RWPE1 (cell line): ENCODE measurements at regions not wholly inside any gene's neighbourhood (a gene's known extent, or its start where the extent isn't known, plus 50 kb on each side); places are given as distances from the start of the nearest gene placed in this dataset.

ENCODE experiments used
- CTCF ChIA-PET: fragments of 350-600 bp; sonication (Branson Sonifier 250); formaldehyde crosslinking; extraction: SDS; loops from one replicate; lab custom pipeline; 2021; lab: Yijun Ruan, JAX
- POLR2A ChIA-PET: fragments of 400-600 bp; formaldehyde crosslinking; extraction: SDS; loops from one replicate; lab custom pipeline; 2020; ENCODE audit warnings: antibody characterized with exemption; ENCODE audit not compliant: low non-redundant PET; lab: Yijun Ruan, JAX
- DNase-seq: peaks from one replicate; pipeline ENCODE4 v3.0.0; 2012; ENCODE audit warnings: low spot score
- H3K27ac ChIP-seq: fragments of 450-650 bp; 2 replicates; pipeline ENCODE4 v1.5.1; 2017
- TF ChIP-seq, protein P1 (sequence below): fragments of 450-650 bp; conservative IDR thresholded peaks from 2 replicates; pipeline ENCODE4 v1.5.1; 2017; ENCODE audit warnings: low read depth, mild to moderate bottlenecking

DNA sequence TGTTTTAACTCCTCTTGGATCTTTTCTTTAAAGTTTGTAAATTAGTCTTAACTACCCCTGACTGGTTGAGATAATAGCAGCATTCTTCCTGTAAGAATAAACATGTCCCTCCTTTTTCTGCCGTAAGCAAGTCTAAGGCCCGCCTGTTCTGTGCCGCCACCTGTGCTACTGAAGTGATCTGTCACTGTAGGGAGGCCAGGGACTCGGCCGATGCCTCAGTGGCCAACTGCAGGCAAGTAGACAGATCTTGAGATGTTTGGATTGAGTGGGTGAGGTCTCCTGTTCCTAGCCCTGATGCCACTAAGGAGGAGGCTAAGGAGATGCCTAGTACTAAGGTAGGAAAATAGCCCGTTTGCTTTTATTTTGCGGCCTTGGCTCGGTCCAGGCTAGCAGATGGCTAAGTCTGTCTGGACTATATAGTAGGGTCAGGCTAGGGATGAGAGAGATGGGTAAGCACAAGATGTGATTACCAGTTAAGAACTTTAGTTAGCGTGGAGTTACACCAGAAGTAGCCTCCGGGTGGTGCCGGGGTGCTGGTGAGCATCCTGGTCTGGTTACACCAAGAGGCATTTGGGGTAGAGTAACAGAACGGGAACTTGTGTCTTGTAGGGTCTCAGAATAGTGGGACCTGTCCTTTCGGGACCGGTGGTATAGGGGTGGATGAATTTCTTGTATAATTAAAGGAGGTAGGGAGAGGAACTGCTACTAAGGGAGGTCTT, 584.2 kb downstream of the SUCLG1 start:
- ChIA-PET CTCF (no interaction called here), POLR2A (no interaction called here)
- no peak for DNase-seq
- TF ChIP-seq, protein P1, sequence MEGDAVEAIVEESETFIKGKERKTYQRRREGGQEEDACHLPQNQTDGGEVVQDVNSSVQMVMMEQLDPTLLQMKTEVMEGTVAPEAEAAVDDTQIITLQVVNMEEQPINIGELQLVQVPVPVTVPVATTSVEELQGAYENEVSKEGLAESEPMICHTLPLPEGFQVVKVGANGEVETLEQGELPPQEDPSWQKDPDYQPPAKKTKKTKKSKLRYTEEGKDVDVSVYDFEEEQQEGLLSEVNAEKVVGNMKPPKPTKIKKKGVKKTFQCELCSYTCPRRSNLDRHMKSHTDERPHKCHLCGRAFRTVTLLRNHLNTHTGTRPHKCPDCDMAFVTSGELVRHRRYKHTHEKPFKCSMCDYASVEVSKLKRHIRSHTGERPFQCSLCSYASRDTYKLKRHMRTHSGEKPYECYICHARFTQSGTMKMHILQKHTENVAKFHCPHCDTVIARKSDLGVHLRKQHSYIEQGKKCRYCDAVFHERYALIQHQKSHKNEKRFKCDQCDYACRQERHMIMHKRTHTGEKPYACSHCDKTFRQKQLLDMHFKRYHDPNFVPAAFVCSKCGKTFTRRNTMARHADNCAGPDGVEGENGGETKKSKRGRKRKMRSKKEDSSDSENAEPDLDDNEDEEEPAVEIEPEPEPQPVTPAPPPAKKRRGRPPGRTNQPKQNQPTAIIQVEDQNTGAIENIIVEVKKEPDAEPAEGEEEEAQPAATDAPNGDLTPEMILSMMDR: no peak
- no peak overlapping the region for H3K27ac ChIP-seq

DNA sequence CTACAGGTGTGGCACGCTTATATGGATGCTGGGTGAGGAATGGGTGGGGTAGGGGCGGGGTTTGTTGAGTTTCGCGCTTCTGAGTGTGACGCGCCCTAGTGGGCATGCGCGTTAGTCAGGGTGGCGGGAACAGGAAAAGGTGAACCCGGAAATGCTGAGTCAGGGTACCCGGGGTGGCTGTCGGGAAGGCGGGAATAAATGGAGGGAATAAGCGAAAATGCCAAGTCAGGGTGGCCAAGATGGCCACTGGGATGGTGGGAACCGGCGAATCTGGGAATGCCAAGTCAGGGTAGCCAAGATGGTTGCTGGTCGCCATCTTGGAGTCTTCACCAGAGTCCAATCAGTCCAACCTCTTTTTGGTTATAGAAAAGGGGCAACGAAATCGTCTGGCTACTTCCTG, 585.0 kb downstream of the SUCLG1 start:
- ChIA-PET POLR2A (no interaction called here), CTCF (no interaction called here)
- DNase-seq: no peak
- no peak overlapping the region for H3K27ac ChIP-seq
- TF ChIP-seq, protein P1: no peak

DNA sequence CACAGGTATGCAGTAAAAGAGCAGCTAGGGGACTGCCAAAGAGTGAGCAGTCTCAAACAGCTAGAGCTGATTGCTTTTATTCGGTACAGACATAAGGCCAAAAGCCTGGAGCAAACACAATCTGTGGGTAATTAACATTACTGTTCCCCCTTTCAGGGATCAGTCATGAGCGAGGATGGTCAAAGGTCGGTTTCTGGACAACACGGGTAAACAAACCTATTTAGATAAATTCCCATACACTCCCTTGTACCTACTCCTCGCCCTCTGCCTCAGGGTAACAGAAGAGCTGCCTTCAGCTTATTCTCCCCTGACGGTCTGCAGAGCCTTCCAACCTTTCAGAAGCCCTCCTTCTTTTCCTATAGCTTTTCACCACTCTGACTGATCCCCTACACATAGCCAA, 586.0 kb downstream of the SUCLG1 start:
- TF ChIP-seq, protein P1: no peak
- no peak overlapping the region for H3K27ac ChIP-seq
- CTCF ChIA-PET: no interaction called here
- POLR2A ChIA-PET: no interaction called here
- DNase-seq: no peak

DNA sequence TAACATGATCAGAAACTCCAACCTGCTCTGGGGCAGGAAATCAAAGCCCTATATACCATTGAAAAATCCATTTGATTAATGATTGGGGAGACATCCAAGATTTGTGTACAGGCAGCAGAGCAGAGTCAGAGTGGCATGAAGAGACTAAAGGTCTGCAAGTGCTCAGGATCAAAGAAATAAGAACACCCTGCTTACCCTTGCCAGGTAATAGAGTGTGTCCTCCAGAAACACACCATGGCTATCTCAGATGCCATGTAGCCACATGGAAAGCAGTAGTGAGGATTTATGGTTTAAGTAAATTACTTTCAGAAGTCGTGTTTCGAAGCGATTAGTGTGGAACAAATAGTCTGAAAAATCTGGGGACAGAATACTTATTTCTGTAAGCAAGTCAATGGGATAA, 592.9 kb downstream of the SUCLG1 start:
- H3K27ac ChIP-seq: no peak overlapping the region
- TF ChIP-seq, protein P1: no peak
- no peak for DNase-seq
- ChIA-PET CTCF (no interaction called here), POLR2A (no interaction called here)

DNA sequence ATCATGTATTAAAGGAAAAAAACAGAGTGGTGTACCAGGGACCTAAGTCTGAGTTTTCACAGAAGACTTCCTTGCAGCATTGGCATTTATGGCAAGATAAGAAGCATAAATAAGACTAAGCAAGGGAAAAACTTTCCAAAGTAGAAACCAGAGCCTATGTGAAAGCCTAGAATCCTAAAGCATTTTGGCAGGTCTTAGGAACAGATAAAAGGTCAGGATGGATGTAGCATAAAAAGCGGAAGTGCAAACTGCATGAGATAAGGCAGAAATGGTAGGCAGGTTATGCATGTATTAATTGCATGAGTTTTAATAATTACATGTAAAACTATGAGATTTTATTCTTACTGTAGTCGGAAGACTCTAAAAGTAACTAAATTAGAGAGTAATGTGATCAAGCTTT, 596.5 kb downstream of the SUCLG1 start:
- TF ChIP-seq, protein P1: no peak
- CTCF ChIA-PET: no interaction called here
- no peak for DNase-seq
- H3K27ac ChIP-seq: no peak overlapping the region
- POLR2A ChIA-PET: no interaction called here

DNA sequence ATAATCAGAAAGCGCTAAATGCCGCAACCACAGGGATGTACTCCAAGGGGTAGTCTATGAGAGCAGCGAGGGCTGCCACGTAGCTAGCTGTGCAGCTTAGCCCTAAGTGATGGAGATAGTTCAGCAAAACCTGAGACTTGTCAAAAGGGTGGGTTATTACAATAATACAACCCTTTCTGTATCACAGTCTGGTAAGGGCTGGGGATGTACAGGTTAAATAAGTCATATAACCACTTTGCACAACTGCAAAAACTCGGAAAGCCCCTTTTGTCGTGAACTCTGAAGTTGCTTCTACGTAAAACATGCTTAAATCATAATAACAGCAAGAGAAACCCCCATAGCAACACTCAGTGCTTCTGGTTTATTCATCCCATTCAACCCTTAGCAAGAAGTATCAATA, 598.8 kb downstream of the SUCLG1 start:
- CTCF ChIA-PET: no interaction called here
- no peak for DNase-seq
- H3K27ac ChIP-seq: no peak overlapping the region
- TF ChIP-seq, protein P1: no peak
- POLR2A ChIA-PET: no interaction called here
